WTC11 (cell line): ENCODE measurements at regions not wholly inside any gene's neighbourhood (a gene's known extent, or its start where the extent isn't known, plus 50 kb on each side); places are given as distances from the start of the nearest gene placed in this dataset.

Experiments
- ATF1 ChIP-seq: sonication (generic); formaldehyde crosslinking; IDR thresholded peaks from 2 replicates; pipeline ENCODE4 v1.8.1; 2023; ENCODE audit warnings: mild to moderate bottlenecking, moderate library complexity, missing genetic modification reagents
- ATF2 ChIP-seq: sonication (generic); formaldehyde crosslinking; IDR thresholded peaks from 2 replicates; pipeline ENCODE4 v1.8.1; 2022; ENCODE audit warnings: low read depth, missing genetic modification reagents, borderline replicate concordance
- ATF3 ChIP-seq: sonication (generic); formaldehyde crosslinking; conservative IDR thresholded peaks from 2 replicates; pipeline ENCODE4 v1.8.1; 2022; ENCODE audit warnings: mild to moderate bottlenecking, missing genetic modification reagents
- CREM ChIP-seq: sonication (generic); formaldehyde crosslinking; IDR thresholded peaks from 2 replicates; pipeline ENCODE4 v1.8.1; 2022; ENCODE audit warnings: mild to moderate bottlenecking, missing genetic modification reagents, moderate library complexity
- ESRRA ChIP-seq: sonication (generic); formaldehyde crosslinking; IDR thresholded peaks from 2 replicates; pipeline ENCODE4 v1.8.1; 2022; ENCODE audit warnings: mild to moderate bottlenecking, missing genetic modification reagents, borderline replicate concordance
- JUN ChIP-seq: sonication (generic); formaldehyde crosslinking; IDR thresholded peaks from 2 replicates; pipeline ENCODE4 v1.8.0; 2023; ENCODE audit warnings: mild to moderate bottlenecking, missing genetic modification reagents
- MAX ChIP-seq: sonication (generic); formaldehyde crosslinking; IDR thresholded peaks from 2 replicates; pipeline ENCODE4 v1.8.0; 2022; ENCODE audit warnings: mild to moderate bottlenecking, missing genetic modification reagents
- SP1 ChIP-seq: sonication (generic); formaldehyde crosslinking; conservative IDR thresholded peaks from 2 replicates; pipeline ENCODE4 v1.8.1; 2022; ENCODE audit warnings: missing genetic modification reagents
- STAT6 ChIP-seq: sonication (generic); formaldehyde crosslinking; conservative IDR thresholded peaks from 2 replicates; pipeline ENCODE4 v1.8.1; 2023; ENCODE audit warnings: mild to moderate bottlenecking, low read depth, missing genetic modification reagents, moderate library complexity
- TP53 ChIP-seq: sonication (generic); formaldehyde crosslinking; IDR thresholded peaks from 2 replicates; pipeline ENCODE4 v1.8.1; 2023; ENCODE audit warnings: mild to moderate bottlenecking, missing genetic modification reagents
- ZNF232 ChIP-seq: sonication (generic); formaldehyde crosslinking; IDR thresholded peaks from 2 replicates; pipeline ENCODE4 v1.8.0; 2022; ENCODE audit warnings: mild to moderate bottlenecking, missing genetic modification reagents
- TF ChIP-seq, protein P1 (sequence below): fragments of 200-600 bp; IDR thresholded peaks from 2 replicates; pipeline ENCODE4 v1.8.0; 2022; ENCODE audit warnings: antibody characterized with exemption
- TF ChIP-seq, protein P2 (sequence below): fragments of 250-450 bp; sonication (Bioruptor Pico); IDR thresholded peaks from 2 replicates; pipeline ENCODE4 v2.1.2; 2022; ENCODE audit warnings: mild to moderate bottlenecking, moderate library complexity
- TF ChIP-seq, protein P3 (sequence below): sonication (generic); formaldehyde crosslinking; IDR thresholded peaks from 2 replicates; pipeline ENCODE4 v1.8.0; 2023; ENCODE audit warnings: mild to moderate bottlenecking, missing genetic modification reagents

GRCh38 chr1:24987875-24988557 is 57.9 kb upstream of the RUNX3 start:
- TF ChIP-seq ESRRA (CRISPR knock-in tag) (no peak), MAX (CRISPR knock-in tag) (no peak), STAT6 (CRISPR knock-in tag) (no peak), CREM (CRISPR knock-in tag) (no peak), TP53 (CRISPR knock-in tag) (no peak), SP1 (CRISPR knock-in tag) (no peak), ATF3 (CRISPR knock-in tag) (no peak), ZNF232 (CRISPR knock-in tag) (no peak), ATF1 (CRISPR knock-in tag) (no peak), JUN (CRISPR knock-in tag) (no peak), ATF2 (CRISPR knock-in tag) (no peak)
- TF ChIP-seq, protein P1, sequence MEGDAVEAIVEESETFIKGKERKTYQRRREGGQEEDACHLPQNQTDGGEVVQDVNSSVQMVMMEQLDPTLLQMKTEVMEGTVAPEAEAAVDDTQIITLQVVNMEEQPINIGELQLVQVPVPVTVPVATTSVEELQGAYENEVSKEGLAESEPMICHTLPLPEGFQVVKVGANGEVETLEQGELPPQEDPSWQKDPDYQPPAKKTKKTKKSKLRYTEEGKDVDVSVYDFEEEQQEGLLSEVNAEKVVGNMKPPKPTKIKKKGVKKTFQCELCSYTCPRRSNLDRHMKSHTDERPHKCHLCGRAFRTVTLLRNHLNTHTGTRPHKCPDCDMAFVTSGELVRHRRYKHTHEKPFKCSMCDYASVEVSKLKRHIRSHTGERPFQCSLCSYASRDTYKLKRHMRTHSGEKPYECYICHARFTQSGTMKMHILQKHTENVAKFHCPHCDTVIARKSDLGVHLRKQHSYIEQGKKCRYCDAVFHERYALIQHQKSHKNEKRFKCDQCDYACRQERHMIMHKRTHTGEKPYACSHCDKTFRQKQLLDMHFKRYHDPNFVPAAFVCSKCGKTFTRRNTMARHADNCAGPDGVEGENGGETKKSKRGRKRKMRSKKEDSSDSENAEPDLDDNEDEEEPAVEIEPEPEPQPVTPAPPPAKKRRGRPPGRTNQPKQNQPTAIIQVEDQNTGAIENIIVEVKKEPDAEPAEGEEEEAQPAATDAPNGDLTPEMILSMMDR = no peak
- TF ChIP-seq, protein P2, sequence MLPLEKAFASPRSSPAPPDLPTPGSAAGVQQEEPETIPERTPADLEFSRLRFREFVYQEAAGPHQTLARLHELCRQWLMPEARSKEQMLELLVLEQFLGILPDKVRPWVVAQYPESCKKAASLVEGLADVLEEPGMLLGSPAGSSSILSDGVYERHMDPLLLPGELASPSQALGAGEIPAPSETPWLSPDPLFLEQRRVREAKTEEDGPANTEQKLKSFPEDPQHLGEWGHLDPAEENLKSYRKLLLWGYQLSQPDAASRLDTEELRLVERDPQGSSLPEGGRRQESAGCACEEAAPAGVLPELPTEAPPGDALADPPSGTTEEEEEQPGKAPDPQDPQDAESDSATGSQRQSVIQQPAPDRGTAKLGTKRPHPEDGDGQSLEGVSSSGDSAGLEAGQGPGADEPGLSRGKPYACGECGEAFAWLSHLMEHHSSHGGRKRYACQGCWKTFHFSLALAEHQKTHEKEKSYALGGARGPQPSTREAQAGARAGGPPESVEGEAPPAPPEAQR (CRISPR knock-in tag) = no peak
- TF ChIP-seq, protein P3, sequence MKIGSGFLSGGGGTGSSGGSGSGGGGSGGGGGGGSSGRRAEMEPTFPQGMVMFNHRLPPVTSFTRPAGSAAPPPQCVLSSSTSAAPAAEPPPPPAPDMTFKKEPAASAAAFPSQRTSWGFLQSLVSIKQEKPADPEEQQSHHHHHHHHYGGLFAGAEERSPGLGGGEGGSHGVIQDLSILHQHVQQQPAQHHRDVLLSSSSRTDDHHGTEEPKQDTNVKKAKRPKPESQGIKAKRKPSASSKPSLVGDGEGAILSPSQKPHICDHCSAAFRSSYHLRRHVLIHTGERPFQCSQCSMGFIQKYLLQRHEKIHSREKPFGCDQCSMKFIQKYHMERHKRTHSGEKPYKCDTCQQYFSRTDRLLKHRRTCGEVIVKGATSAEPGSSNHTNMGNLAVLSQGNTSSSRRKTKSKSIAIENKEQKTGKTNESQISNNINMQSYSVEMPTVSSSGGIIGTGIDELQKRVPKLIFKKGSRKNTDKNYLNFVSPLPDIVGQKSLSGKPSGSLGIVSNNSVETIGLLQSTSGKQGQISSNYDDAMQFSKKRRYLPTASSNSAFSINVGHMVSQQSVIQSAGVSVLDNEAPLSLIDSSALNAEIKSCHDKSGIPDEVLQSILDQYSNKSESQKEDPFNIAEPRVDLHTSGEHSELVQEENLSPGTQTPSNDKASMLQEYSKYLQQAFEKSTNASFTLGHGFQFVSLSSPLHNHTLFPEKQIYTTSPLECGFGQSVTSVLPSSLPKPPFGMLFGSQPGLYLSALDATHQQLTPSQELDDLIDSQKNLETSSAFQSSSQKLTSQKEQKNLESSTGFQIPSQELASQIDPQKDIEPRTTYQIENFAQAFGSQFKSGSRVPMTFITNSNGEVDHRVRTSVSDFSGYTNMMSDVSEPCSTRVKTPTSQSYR (CRISPR knock-in tag) = no peak
